GM21717 (cell line): ENCODE measurements at regions not wholly inside any gene's neighbourhood (a gene's known extent, or its start where the extent isn't known, plus 50 kb on each side); places are given as distances from the start of the nearest gene placed in this dataset.

Source experiments
- ATAC-seq: cut with Tn5 transposase; IDR thresholded peaks from one replicate; pipeline ENCODE4 v1.9.1; 2021; ENCODE audit warnings: mild to moderate bottlenecking, moderate library complexity; ENCODE audit not compliant: unreplicated experiment

DNA sequence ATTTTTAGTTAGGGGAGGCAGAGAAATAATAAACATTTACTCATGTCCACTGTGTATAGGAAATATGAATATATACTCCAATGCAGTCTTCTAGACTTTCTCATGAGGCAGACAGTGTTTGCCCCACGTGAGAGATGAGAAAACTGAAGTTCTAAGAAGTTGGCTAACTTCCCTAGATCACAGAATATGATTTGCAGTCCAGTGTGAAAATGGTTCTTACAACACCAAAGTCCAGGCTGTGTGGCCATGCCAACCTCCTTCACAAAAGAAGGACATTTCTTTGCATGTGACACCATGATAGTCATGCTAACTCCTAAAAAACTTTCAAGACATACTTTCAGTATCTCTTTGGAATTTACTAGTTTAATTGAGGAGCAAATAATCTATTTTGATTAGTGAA lies 143.7 kb downstream of the IRS1 start:
- ATAC-seq: no peak

DNA sequence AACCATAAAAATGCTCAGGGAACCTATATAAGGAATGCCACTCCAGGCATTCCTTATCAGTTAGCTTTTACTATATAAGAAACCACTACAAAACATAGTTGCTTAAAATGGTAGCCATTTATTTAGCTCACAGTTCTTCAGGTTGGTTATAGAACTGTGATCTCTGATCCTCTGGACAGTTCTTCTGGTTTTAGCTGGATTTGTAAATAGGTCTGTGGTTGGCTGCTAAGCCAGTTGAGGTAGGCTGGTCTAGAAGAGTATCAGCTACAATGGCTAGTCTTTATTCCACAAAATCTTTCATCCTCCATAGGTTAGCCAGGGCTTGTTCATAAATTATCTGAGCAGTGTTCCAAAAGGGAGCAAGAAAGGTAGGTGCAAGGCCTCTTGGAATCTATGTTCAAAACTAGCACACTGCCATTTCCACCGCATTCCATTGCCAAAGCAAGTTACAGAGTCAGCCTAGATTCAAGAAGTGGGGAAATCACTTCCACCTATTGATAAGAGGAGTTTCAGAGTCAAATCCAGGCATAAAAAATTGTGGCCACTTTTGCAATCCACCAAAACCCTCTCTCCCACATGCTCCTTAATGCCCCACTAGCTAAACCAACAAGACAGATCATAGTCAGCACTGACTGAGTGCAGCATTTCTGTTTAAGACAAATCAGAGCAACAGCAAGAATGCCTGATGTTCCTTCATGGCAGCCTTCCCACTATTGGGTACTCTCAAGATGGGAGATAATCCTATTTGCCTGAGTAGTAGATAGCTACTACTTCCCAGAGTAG lies 146.4 kb downstream of the IRS1 start:
- no peak for ATAC-seq

DNA sequence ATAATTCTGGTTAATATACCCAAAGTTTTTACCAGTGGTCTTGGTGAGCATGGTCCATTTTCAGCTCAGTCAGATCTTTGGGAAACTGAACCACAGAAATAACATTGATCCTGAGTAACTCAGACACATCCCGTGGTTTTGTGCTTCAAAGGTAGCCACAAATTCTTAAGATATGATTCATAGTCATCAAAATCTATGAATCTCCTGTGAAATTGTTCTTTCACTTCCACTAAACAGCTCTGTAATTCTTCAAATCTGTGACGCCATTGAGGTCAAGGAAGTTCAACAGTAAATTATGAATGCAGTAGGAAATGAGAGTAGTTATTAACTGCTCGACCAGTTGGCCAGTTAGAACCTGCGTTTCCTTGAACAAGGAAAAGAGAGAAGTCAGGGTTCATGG lies 147.3 kb downstream of the IRS1 start:
- ATAC-seq: peak; percentile 56

DNA sequence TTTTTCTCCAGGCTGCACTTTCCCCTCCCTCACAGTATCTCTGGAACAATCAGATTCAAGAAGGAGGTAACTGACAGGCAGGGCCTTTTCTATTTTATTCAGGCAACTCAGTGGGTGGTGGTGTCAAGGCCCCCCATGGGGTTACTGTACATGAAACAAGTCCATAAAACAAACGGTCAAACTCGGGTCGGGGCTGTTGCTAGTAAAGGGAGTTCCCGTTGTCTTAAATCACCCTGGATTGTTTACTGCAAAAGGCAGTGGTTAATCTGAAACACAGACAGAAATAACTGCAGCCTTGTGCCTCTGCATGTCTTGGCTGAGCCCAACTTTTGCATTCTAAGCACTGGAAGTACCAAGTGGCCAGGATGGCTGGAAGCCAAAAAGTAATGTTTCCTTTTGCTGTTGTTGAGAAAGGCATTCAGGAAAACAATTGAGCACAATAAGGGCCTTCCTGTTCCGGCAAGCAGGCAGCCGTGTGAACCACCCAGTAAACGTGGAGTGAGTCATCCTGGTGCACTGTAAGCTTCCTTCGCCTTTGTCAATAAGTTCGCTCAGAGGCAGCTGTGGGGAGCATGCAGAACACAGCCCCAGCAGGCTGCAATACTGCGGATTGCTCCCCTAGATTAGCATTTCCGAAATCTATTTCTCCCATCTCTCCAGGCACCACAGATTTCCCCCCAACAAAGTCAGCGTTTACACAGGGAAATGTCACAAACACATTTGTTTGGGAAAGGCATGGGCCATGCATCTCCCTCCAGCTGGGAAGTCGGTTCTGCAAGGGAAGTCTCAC lies 149.6 kb downstream of the IRS1 start:
- peak; percentile 75 for ATAC-seq

DNA sequence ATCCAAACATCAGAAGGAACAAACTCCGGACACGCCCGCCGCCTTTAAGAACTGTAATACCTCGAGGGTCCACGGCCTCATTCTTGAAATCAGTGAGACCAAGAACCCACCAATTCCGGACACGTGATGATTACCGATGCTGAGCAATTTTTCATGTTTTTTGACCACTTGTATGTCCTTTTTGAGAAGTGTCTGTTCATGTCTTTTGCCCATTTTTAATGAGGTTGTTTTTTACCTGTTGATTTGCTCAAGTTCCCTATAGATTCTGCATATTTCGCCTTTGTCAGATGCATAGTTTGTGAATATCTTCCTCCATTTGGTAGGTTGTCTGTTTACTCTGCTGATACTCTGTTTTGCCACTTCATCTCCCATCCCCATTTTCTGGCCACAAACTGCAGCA lies 150.4 kb downstream of the IRS1 start:
- ATAC-seq: no peak

DNA sequence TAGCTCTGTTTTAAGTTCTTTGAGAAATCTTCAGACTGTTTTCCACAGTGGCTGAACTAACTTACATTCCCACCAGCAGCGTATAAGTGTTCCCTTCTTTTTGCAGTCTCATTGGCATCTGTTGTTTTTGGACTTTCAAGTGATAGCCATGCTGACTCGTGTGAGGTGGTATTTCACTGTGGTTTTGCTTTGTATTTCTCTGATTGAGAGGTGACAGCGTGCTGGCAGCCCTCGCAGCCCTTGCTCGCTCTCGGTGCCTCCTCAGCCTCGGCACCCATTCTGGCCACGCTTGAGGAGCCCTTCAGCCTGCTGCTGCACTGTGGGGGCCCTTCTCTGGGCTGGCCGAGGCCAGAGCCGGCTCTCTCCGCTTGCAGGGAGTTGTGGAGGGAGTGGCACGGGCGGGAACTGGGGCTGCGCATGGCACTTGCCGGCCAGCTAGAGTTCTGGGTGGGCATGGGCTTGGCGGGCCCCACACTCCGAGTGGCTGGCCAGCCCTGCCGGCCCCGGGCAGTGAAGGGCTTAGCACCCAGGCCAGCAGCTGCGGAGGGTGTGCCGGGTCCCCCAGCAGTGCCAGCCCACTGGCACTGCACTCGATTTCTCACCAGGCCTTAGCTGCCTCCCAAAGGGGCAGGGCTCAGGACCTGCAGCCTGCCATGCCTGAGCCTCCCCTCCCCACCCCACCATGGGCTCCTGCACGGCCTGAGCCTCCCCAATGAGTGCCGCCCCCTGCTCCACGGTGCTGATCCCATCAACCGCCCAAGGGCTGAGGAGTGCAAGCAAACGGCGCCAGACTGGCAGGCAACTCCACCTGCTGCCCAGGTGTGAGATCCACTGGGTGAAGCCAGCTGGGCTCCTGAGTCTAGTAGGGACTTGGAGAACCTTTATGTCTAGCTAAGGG lies 151.8 kb downstream of the IRS1 start:
- no peak for ATAC-seq

DNA sequence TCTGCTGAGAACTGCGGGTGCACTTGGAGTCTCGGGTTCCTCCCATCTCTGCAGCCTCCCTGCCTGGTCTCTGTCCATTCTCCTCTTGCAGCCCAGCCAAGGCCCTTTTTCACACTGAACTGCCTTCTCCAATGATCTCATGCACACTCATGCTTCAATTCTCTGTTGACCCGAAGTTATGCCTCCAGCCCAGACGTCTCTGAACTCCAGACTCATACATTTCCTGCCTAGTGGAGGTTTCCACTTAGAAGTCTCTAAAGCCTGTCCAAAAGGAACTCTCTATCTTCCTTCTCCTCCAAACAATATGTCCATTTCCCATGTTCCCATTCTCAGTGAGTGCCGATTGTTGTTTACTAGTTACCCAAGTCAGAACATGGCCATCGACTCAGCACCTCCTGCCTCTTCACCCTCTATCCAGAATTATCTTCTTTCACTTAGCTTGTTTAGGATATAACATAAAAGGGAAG lies 155.2 kb downstream of the IRS1 start:
- no peak for ATAC-seq

DNA sequence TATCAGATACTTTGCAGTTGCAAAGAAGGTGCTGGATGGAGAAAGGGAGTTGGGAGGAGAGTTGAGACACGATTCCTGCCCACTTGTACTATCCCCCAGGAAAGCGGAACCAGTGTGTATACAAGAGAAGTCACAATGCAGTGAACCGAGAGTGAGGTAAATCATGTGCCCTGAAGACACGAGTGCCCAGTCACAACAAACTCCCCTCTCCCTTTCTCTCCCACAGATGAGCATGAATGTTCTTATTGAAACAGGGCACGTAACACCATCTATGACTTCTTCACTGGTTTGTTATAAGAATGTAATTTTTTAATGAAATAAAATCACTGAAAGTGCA lies 155.7 kb downstream of the IRS1 start:
- no peak for ATAC-seq

DNA sequence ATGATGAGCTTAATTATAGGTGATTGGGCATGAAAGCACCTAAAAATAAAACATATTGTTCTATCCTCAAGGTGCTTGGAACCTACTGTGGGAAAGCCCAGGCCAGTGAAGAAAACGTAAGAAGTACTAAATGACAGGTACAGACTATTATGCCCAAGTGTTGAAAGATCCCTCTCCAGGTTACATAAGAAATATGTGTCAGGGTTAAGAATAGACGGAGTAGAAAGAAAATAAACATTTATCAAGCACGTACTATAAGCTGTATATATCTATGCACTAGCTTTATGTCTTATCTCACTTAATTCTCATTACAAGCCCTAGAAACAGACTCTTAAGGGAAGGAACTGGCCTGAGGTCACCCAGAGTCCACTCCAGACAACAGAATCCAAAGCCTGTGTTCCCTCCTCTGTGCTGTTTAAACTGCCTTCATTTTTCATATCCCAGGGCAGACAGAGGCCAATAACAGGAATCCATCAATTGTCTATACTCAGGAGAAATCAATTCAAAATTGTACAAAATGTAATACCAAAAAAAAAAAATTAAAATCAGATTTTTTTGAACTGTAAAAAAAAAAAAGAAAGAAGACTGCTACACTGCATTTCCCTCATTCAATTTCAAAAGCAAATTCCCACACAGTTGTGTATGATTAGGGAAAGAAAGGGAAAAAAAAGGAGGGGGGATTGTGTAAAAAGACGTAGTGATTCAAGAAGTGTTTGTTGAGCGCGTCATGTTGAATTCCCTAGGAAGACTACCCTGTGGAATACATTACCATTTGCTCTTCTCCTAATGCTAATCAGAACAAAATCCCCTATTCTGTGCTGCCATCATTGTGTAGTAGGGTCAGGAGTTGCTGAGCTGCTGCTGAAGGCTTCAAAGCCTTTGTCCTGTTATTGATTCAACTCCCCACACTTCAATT lies 156.3 kb downstream of the IRS1 start:
- ATAC-seq: no peak

DNA sequence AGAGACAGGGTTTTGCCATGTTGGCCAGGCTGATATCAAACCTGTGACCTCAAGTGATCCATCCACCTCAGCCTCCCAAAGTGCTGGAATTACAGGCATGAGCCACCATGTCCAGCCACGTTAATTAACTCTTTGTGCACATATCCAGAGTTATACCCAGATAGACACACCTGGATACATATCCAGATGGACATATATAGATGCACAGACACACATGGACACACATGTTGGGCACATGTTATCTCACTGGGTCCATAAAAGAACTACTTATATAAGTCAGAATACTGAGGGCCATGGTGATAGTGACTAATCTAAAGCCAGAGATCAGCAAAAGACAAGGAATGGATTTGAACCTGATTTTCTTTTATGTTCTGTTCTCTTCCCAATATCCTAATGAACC lies 158.6 kb downstream of the IRS1 start:
- no peak for ATAC-seq

DNA sequence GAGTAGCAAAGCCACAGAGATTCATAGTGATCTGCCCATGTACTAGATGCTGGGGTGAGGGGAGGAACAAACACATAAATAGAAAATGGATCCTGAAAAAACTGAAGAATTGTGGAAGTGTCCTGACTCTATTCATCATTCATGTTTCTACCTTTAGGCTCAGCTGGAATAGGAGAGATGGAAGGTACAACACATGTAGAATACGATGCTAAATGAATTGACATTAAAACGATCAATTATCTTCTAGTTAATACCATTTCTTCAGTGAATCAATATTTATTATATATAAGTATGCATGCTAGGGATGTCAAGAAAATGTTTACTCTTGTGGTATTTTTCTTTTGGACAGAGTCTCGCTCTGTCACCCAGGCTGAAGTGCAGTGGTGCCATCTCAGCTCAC lies 159.1 kb downstream of the IRS1 start:
- ATAC-seq: no peak

DNA sequence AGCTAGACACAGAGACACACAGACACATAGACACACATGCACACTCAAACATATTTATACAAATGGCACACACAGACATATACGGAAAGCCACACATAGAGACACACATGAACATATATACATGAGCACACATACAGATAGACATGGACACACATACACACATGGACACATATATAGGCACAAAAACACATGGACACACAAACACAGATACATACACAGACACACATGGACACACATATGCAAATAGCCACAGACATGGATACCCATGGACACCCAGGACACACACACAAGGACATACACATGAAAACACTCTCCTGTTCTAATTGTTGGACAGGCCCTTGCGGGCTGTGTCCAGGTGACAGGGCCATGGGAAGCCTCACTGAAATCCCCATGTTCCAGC lies 160.1 kb downstream of the IRS1 start:
- ATAC-seq: no peak

DNA sequence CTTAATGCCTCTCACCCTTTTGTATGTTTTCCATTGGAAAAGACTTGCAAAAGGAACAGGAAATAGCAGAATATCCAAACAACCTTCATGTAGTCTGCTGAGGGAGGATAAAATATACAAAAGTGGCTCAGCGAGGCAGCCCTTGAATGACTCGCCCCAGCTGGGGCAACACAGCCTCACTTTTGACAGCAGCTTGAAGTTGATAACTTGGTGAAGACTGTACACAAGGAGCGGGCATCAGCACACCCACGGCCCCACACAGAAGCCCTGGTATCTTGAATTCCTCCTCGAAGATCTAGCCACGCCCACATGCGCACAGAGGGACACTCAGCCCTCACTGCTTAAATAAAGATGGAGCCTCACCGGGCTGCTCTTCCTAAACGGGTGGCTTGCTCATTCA lies 161.0 kb downstream of the IRS1 start:
- ATAC-seq: no peak

DNA sequence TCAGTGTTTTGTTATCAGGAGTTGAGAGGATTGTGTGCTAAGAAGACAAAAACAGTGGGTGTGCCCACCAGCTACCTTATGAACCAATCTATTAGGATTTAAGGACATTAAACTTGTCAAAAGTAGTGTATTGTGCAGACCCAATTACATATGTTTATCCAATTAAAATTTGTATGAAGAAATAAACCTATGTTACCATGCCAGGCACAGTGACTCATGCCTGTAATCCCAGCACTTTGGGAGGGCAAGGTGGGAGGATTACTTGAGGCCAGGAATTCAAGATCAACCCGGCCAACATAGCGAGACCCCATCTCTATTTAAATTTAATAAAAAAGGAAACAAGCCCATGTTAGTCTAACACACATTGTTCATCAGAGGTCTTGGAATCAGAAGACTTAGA lies 162.2 kb downstream of the IRS1 start:
- ATAC-seq: no peak

DNA sequence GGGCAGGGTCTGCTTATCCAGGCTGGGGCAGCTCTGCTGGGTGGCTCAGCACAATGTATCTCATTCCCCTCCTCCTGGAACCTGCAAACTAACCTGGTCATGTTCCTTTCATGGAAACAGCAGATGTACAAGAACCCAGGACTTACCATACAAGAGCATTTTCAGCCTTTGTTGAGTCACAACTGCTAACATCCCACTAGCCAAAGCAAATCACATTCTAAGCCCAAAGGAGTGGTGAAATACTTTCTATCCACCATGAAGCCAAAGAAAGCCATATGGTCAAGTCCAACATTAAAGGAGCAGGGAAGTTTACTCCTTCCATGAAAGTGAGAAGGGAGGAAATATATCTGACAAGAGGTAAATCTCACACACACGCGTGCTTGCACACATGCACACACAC lies 163.0 kb downstream of the IRS1 start:
- no peak for ATAC-seq

DNA sequence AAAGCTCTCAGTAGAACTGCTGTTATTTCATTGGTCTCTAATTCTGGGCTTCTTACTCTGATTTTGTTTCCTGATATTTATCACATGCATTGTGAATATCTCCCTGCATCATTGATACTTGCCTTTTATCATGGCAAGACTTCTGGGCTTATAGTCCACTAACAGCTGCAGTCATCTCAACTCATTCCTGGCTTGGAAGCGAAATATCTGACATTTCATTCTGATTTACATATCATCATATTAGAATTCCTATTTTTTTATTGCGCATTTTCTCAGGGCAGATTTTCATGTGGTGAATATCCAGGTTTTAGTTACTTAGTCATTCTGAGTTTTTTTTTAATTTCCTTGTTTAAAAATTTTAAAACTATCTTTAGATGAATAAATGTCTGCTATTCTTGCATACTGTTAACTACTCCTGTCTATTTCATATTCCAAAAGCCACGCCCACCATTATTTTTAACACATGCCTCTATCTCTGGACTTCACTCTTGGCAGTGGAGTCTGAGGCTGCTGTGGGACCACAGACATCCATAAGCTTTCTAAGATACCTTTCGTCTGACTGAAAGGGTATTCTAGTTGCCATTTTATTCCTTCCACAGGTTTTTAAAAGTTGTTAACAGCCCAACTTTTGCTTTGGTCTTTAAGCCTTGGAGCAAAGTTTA lies 164.5 kb downstream of the IRS1 start:
- no peak for ATAC-seq

DNA sequence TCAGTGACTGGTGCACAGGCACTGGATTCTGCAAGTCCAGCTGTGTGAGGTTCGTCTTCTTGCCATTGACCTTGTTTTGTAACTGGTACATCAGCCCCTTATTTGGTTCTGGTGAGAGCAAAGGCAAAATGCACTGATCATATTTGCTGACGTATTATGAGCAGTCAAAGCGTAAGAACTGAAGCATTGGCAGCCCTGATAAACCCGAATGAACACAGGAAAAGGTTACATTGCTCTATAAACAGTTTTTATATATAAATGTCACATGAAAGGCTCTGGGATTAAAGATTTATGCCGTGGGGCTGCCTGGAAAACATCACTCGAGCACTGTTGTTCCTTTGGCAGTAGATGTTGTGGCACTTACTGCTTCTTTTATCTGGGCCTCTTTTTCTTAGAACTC lies 167.9 kb downstream of the IRS1 start:
- ATAC-seq: no peak

DNA sequence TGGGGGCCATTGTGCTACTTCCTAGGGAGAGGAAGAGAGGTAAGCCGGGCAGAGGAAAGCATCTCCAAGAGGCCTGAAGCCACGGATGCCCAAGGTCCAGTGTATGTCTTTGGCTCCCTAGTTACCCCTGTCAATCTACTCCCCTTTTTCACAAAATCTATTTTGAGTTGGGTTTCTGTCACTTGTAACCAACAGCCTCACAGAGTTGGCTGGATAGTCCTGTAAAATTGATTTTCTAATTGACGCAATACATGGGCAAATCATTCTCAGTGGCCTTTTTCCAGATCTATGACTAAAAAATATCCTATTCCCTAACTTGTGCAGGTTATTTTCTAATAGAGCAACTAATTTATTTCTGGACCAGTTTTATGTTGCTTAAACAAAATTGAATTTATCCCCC lies 168.4 kb downstream of the IRS1 start:
- ATAC-seq: no peak

DNA sequence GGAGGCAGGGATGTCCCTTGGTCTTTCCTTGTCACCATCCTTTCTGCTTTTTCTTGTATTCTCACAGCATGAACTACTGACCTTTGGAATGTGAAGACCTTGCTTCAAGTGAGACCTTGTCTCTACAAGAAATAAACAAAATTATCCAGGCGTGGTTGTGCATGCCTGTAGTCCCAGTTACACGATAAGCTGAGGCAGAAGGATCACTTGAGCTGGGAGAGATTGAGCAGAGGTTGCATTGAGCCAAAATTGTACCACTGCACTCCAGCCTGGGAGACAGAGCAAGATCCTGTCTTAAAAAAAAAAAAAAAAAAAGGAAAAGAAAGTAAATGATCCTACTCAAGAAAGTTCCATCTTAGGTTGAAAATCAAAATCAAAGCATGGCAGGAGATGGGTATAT lies 173.7 kb downstream of the IRS1 start:
- no peak for ATAC-seq
